ENCODE measurements at regions not wholly inside any gene's neighbourhood (a gene's known extent, or its start where the extent isn't known, plus 50 kb on each side); places are given as distances from the start of the nearest gene placed in this dataset.

- H3K36me3 ChIP-seq (ENCODE audit: control insufficient read depth, insufficient read depth, low read length): no peaks in the 10 kb centered on the region
- no peaks in the 10 kb centered on the region for H3K27me3 ChIP-seq (ENCODE audit: control insufficient read depth, insufficient read depth, low read length)
- no peaks in the 10 kb centered on the region for H3K9me3 ChIP-seq (ENCODE audit: control insufficient read depth, low read length)
- no peaks in the 10 kb centered on the region for H3K4me1 ChIP-seq (ENCODE audit: control insufficient read depth, insufficient read depth, low read length)
- no peak overlapping the region for H3K9ac ChIP-seq (ENCODE audit: low read length)
- H3K4me3 ChIP-seq (ENCODE audit: low read length): no peak overlapping the region
These were observed 91.0 kb downstream of the GAS1 start for GRCh38 chr9:86856259-86856658.

- H3K4me3 ChIP-seq (ENCODE audit: low read length): no peak overlapping the region
- H3K9me3 ChIP-seq (ENCODE audit: control insufficient read depth, low read length): no peaks in the 10 kb centered on the region
- H3K9ac ChIP-seq (ENCODE audit: low read length): no peak overlapping the region
- H3K27me3 ChIP-seq (ENCODE audit: control insufficient read depth, insufficient read depth, low read length): no peaks in the 10 kb centered on the region
- no peaks in the 10 kb centered on the region for H3K4me1 ChIP-seq (ENCODE audit: control insufficient read depth, insufficient read depth, low read length)
- H3K36me3 ChIP-seq (ENCODE audit: control insufficient read depth, insufficient read depth, low read length): no peaks in the 10 kb centered on the region
These were observed 92.3 kb downstream of the GAS1 start for GRCh38 chr9:86854898-86855523.

- no peak overlapping the region for H3K9ac ChIP-seq (ENCODE audit: low read length)
- no peaks in the 10 kb centered on the region for H3K27me3 ChIP-seq (ENCODE audit: control insufficient read depth, insufficient read depth, low read length)
- H3K36me3 ChIP-seq (ENCODE audit: control insufficient read depth, insufficient read depth, low read length): no peaks in the 10 kb centered on the region
- no peaks in the 10 kb centered on the region for H3K4me1 ChIP-seq (ENCODE audit: control insufficient read depth, insufficient read depth, low read length)
- H3K4me3 ChIP-seq (ENCODE audit: low read length): no peak overlapping the region
- no peaks in the 10 kb centered on the region for H3K9me3 ChIP-seq (ENCODE audit: control insufficient read depth, low read length)
These were observed 100.7 kb downstream of the GAS1 start for GRCh38 chr9:86846656-86847055.

- H3K9me3 ChIP-seq (ENCODE audit: control insufficient read depth, low read length): no peaks in the 10 kb centered on the region
- H3K9ac ChIP-seq (ENCODE audit: low read length): no peak overlapping the region
These were observed 104.1 kb downstream of the GAS1 start for GRCh38 chr9:86843206-86843605.

GRCh38 chr9:86842573-86842972, 104.7 kb downstream of the GAS1 start:
- H3K27me3 ChIP-seq (ENCODE audit: control insufficient read depth, insufficient read depth, low read length): no peaks in the 10 kb centered on the region
- H3K4me1 ChIP-seq (ENCODE audit: control insufficient read depth, insufficient read depth, low read length): no peaks in the 10 kb centered on the region
- no peaks in the 10 kb centered on the region for H3K9me3 ChIP-seq (ENCODE audit: control insufficient read depth, low read length)
- no peaks in the 10 kb centered on the region for H3K36me3 ChIP-seq (ENCODE audit: control insufficient read depth, insufficient read depth, low read length)
- H3K9ac ChIP-seq (ENCODE audit: low read length): no peak overlapping the region
- H3K4me3 ChIP-seq (ENCODE audit: low read length): no peak overlapping the region

More at GRCh38 chr9:86843206-86843605, 104.1 kb downstream of the GAS1 start:
- Histone ChIP-seq H3K4me3 (ENCODE audit: low read length) (no peak overlapping the region), H3K4me1 (ENCODE audit: control insufficient read depth, insufficient read depth, low read length) (no peaks in the 10 kb centered on the region), H3K36me3 (ENCODE audit: control insufficient read depth, insufficient read depth, low read length) (no peaks in the 10 kb centered on the region), H3K27me3 (ENCODE audit: control insufficient read depth, insufficient read depth, low read length) (no peaks in the 10 kb centered on the region)

GRCh38 chr9:86839522-86839921, 107.8 kb downstream of the GAS1 start:
- H3K9ac ChIP-seq (ENCODE audit: low read length): no peak overlapping the region
- H3K9me3 ChIP-seq (ENCODE audit: control insufficient read depth, low read length): no peaks in the 10 kb centered on the region
- H3K4me1 ChIP-seq (ENCODE audit: control insufficient read depth, insufficient read depth, low read length): no peaks in the 10 kb centered on the region
- H3K27me3 ChIP-seq (ENCODE audit: control insufficient read depth, insufficient read depth, low read length): no peaks in the 10 kb centered on the region
- H3K4me3 ChIP-seq (ENCODE audit: low read length): no peak overlapping the region
- no peaks in the 10 kb centered on the region for H3K36me3 ChIP-seq (ENCODE audit: control insufficient read depth, insufficient read depth, low read length)

- Histone ChIP-seq H3K9ac (ENCODE audit: low read length) (no peak overlapping the region), H3K9me3 (ENCODE audit: control insufficient read depth, low read length) (no peaks in the 10 kb centered on the region), H3K36me3 (ENCODE audit: control insufficient read depth, insufficient read depth, low read length) (no peaks in the 10 kb centered on the region), H3K4me3 (ENCODE audit: low read length) (no peak overlapping the region), H3K27me3 (ENCODE audit: control insufficient read depth, insufficient read depth, low read length) (no peaks in the 10 kb centered on the region), H3K4me1 (ENCODE audit: control insufficient read depth, insufficient read depth, low read length) (no peaks in the 10 kb centered on the region)
These were observed 108.5 kb downstream of the GAS1 start for GRCh38 chr9:86838519-86839497.

- Histone ChIP-seq H3K9me3 (ENCODE audit: control insufficient read depth, low read length) (no peaks in the 10 kb centered on the region), H3K4me1 (ENCODE audit: control insufficient read depth, insufficient read depth, low read length) (no peaks in the 10 kb centered on the region), H3K36me3 (ENCODE audit: control insufficient read depth, insufficient read depth, low read length) (no peaks in the 10 kb centered on the region), H3K4me3 (ENCODE audit: low read length) (no peak overlapping the region), H3K9ac (ENCODE audit: low read length) (no peak overlapping the region), H3K27me3 (ENCODE audit: control insufficient read depth, insufficient read depth, low read length) (no peaks in the 10 kb centered on the region)
These were observed 110.0 kb downstream of the GAS1 start for GRCh38 chr9:86837345-86837744.

- Histone ChIP-seq H3K9ac (ENCODE audit: low read length) (no peak overlapping the region), H3K27me3 (ENCODE audit: control insufficient read depth, insufficient read depth, low read length) (no peaks in the 10 kb centered on the region), H3K36me3 (ENCODE audit: control insufficient read depth, insufficient read depth, low read length) (no peaks in the 10 kb centered on the region), H3K4me3 (ENCODE audit: low read length) (no peak overlapping the region), H3K4me1 (ENCODE audit: control insufficient read depth, insufficient read depth, low read length) (no peaks in the 10 kb centered on the region), H3K9me3 (ENCODE audit: control insufficient read depth, low read length) (no peaks in the 10 kb centered on the region)
These were observed 110.5 kb downstream of the GAS1 start for GRCh38 chr9:86836797-86837196.

- no peaks in the 10 kb centered on the region for H3K4me1 ChIP-seq (ENCODE audit: control insufficient read depth, insufficient read depth, low read length)
- H3K27me3 ChIP-seq (ENCODE audit: control insufficient read depth, insufficient read depth, low read length): no peaks in the 10 kb centered on the region
- no peaks in the 10 kb centered on the region for H3K9me3 ChIP-seq (ENCODE audit: control insufficient read depth, low read length)
- no peak overlapping the region for H3K9ac ChIP-seq (ENCODE audit: low read length)
- H3K36me3 ChIP-seq (ENCODE audit: control insufficient read depth, insufficient read depth, low read length): no peaks in the 10 kb centered on the region
- H3K4me3 ChIP-seq (ENCODE audit: low read length): no peak overlapping the region
These were observed 111.0 kb downstream of the GAS1 start for GRCh38 chr9:86836266-86836665.

- Histone ChIP-seq H3K9ac (ENCODE audit: low read length) (no peak overlapping the region), H3K36me3 (ENCODE audit: control insufficient read depth, insufficient read depth, low read length) (no peaks in the 10 kb centered on the region), H3K4me1 (ENCODE audit: control insufficient read depth, insufficient read depth, low read length) (no peaks in the 10 kb centered on the region), H3K27me3 (ENCODE audit: control insufficient read depth, insufficient read depth, low read length) (no peaks in the 10 kb centered on the region), H3K4me3 (ENCODE audit: low read length) (no peak overlapping the region), H3K9me3 (ENCODE audit: control insufficient read depth, low read length) (no peaks in the 10 kb centered on the region)
These were observed 117.0 kb downstream of the GAS1 start for GRCh38 chr9:86830356-86830755.

- no peaks in the 10 kb centered on the region for H3K4me1 ChIP-seq (ENCODE audit: control insufficient read depth, insufficient read depth, low read length)
- no peaks in the 10 kb centered on the region for H3K9me3 ChIP-seq (ENCODE audit: control insufficient read depth, low read length)
- H3K9ac ChIP-seq (ENCODE audit: low read length): no peak overlapping the region
- no peaks in the 10 kb centered on the region for H3K27me3 ChIP-seq (ENCODE audit: control insufficient read depth, insufficient read depth, low read length)
- no peak overlapping the region for H3K4me3 ChIP-seq (ENCODE audit: low read length)
- no peaks in the 10 kb centered on the region for H3K36me3 ChIP-seq (ENCODE audit: control insufficient read depth, insufficient read depth, low read length)
These were observed 117.7 kb downstream of the GAS1 start for GRCh38 chr9:86829496-86830046.
